ENCODE measurements at regions not wholly inside any gene's neighbourhood (a gene's known extent, or its start where the extent isn't known, plus 50 kb on each side); places are given as distances from the start of the nearest gene placed in this dataset.

DNA sequence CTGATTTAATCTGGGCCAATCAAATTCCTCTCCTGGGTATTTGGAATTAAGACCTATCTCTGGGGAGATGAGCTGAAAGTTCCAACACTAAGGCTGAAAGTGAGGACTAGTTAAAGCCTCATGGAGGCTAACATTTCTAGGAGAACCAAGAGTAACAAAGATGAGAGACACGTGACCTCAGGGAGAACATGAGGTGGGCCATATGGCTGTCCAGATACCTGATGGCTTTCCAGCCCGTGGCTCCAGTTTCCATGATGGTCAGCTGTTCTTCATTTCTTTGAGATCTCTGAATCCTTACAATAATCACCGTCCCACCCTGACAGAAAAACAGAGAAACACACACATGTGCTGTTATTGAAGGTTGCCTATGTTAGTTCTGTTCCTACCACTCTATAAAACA lies 66.1 kb downstream of the LEPR start:
- DNase-seq (no peak), ATAC-seq (no peak)
- Histone ChIP-seq H3K9me3 (no peaks in the 10 kb centered on the region), H3K4me3 (no peak overlapping the region), H3K27ac (no peak overlapping the region), H3K36me3 (no peaks in the 10 kb centered on the region), H3K4me1 (no peaks in the 10 kb centered on the region), H3K27me3 (no peaks in the 10 kb centered on the region)
- TF ChIP-seq, protein P1, sequence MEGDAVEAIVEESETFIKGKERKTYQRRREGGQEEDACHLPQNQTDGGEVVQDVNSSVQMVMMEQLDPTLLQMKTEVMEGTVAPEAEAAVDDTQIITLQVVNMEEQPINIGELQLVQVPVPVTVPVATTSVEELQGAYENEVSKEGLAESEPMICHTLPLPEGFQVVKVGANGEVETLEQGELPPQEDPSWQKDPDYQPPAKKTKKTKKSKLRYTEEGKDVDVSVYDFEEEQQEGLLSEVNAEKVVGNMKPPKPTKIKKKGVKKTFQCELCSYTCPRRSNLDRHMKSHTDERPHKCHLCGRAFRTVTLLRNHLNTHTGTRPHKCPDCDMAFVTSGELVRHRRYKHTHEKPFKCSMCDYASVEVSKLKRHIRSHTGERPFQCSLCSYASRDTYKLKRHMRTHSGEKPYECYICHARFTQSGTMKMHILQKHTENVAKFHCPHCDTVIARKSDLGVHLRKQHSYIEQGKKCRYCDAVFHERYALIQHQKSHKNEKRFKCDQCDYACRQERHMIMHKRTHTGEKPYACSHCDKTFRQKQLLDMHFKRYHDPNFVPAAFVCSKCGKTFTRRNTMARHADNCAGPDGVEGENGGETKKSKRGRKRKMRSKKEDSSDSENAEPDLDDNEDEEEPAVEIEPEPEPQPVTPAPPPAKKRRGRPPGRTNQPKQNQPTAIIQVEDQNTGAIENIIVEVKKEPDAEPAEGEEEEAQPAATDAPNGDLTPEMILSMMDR (IDR thresholded peaks at IDR 0.05): no peak
- intact Hi-C loops (cut with DNase I): no loop called here

DNA sequence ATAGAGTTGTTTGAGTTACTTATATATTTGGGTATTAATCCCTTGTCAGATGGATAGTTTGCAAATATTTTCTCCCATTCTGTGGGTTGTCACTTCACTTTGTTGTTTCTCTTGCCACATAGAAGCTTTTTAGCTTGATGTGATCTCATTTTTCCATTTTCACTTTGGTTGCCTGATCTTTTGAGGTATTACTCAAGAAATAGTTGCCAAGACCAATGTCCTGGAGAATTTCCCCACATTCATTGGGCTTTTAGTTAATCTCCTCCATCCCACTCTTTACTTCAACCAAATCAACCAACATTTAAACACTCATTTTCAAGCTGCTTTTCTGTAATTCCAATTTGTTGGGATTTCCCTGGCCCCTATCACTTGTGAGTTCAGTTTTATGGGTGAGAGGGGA lies 69.0 kb downstream of the LEPR start:
- DNase-seq (no peak), ATAC-seq (no peak)
- no peak overlapping the region for H3K27ac ChIP-seq
- no peak overlapping the region for H3K4me3 ChIP-seq
- no peaks in the 10 kb centered on the region for H3K36me3 ChIP-seq
- intact Hi-C loops (cut with DNase I): no loop called here
- TF ChIP-seq, protein P1 (IDR thresholded peaks at IDR 0.05): no peak
- H3K27me3 ChIP-seq: no peaks in the 10 kb centered on the region
- H3K9me3 ChIP-seq: no peaks in the 10 kb centered on the region
- no peaks in the 10 kb centered on the region for H3K4me1 ChIP-seq

- no peak overlapping the region for H3K4me3 ChIP-seq
- H3K27ac ChIP-seq: no peak overlapping the region
- no peaks in the 10 kb centered on the region for H3K4me1 ChIP-seq
- no peak for ATAC-seq
- TF ChIP-seq, protein P1 (IDR thresholded peaks at IDR 0.05): no peak
- no peaks in the 10 kb centered on the region for H3K9me3 ChIP-seq
- DNase-seq: no peak
- intact Hi-C loops (cut with DNase I): no loop called here
- H3K27me3 ChIP-seq: no peaks in the 10 kb centered on the region
- no peaks in the 10 kb centered on the region for H3K36me3 ChIP-seq
Observed at GRCh38 chr1:65490231-65491009, 70.0 kb downstream of the LEPR start.

DNA sequence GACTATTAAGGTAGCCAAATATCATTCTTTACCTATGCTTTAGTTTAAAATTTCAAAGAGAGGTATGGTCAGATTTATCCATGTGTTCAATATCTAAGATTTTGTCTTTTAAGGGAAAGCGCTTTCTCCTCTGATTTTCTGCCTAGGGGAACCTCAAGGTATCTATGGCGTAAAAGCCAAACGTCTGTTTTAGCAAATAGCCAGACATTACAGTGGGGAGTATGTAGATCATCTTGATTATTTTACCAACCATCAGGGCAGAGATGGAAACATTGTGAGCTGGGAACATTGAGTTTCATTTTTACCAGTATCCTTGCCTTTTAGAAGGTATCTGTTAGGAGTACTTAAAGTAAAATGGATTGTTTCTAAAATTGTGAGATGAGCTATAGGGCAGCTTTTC lies 71.0 kb downstream of the LEPR start:
- Histone ChIP-seq H3K36me3 (no peaks in the 10 kb centered on the region), H3K27me3 (no peaks in the 10 kb centered on the region), H3K4me1 (no peaks in the 10 kb centered on the region), H3K27ac (no peak overlapping the region), H3K4me3 (no peak overlapping the region), H3K9me3 (no peaks in the 10 kb centered on the region)
- DNase-seq (no peak), ATAC-seq (no peak)
- TF ChIP-seq, protein P1 (IDR thresholded peaks at IDR 0.05): no peak
- intact Hi-C loops (cut with DNase I): no loop called here

- H3K27me3 ChIP-seq: no peaks in the 10 kb centered on the region
- no peak for ATAC-seq
- intact Hi-C loops (cut with DNase I): no loop called here
Observed at GRCh38 chr1:65493802-65494201, 73.3 kb downstream of the LEPR start.

More at GRCh38 chr1:65493802-65494201, 73.3 kb downstream of the LEPR start:
- no peak overlapping the region for H3K4me3 ChIP-seq
- H3K9me3 ChIP-seq: no peaks in the 10 kb centered on the region
- H3K27ac ChIP-seq: no peak overlapping the region
- DNase-seq: peak in 2 of 4 donors; percentile 30 to 31
- TF ChIP-seq, protein P1 (IDR thresholded peaks at IDR 0.05): no peak
- H3K4me1 ChIP-seq: no peaks in the 10 kb centered on the region
- H3K36me3 ChIP-seq: no peaks in the 10 kb centered on the region

Measured in left lung (tissue), 4 donors.